Fibroblast of lung (primary cell): ENCODE measurements at regions not wholly inside any gene's neighbourhood (a gene's known extent, or its start where the extent isn't known, plus 50 kb on each side); places are given as distances from the start of the nearest gene placed in this dataset.

Experiments used
- DNase-seq, 2 donors: peaks; one replicate each; pipeline versions ENCODE4 v3.0.0 to v3.0.0-alpha.2; 2010; ENCODE audit warnings: low read depth in 2 of 2
- H2AFZ ChIP-seq: 2 replicates; pipeline ENCODE4 v1.5.1; 2012; ENCODE audit warnings: low read length, control low read depth, inconsistent platforms
- H3K27ac ChIP-seq: 2 replicates; pipeline ENCODE4 v1.5.1; 2011; ENCODE audit warnings: low read length, control low read depth; ENCODE audit not compliant: insufficient read depth
- H3K27me3 ChIP-seq: 2 replicates; pipeline ENCODE4 v1.5.1; 2011; ENCODE audit warnings: mild to moderate bottlenecking, low read length; ENCODE audit not compliant: control insufficient read depth, insufficient read depth
- H3K36me3 ChIP-seq: 2 replicates; pipeline ENCODE4 v1.5.1; 2011; ENCODE audit warnings: low read length; ENCODE audit not compliant: control insufficient read depth, insufficient read depth
- H3K4me1 ChIP-seq: 2 replicates; pipeline ENCODE4 v1.5.1; 2011; ENCODE audit warnings: low read length; ENCODE audit not compliant: control insufficient read depth, insufficient read depth; ENCODE audit errors: extremely low read depth
- H3K4me2 ChIP-seq: 2 replicates; pipeline ENCODE4 v1.5.1; 2011; ENCODE audit warnings: low read length, control low read depth; ENCODE audit not compliant: insufficient read depth; ENCODE audit errors: extremely low read depth
- H3K4me3 ChIP-seq, 4 experiments: fragments of 200-600 bp in 1 of 4; sonication (generic) in 1 of 4; replicated peaks in 1 of 4; 2 replicates each; pipeline ENCODE4 v1.5.1; 2011 to 2016; ENCODE audit warnings: low read length in 4 of 4, low read depth in 3 of 4, mild to moderate bottlenecking in 3 of 4, control low read depth in 2 of 4, inconsistent platforms in 1 of 4, mixed read lengths in 1 of 4; ENCODE audit not compliant: insufficient read depth in 1 of 4; ENCODE audit errors: control extremely low read depth in 1 of 4
- H3K79me2 ChIP-seq: 2 replicates; pipeline ENCODE4 v1.5.1; 2012; ENCODE audit warnings: mild to moderate bottlenecking, low read length, inconsistent platforms; ENCODE audit not compliant: control insufficient read depth, insufficient read depth
- H3K9ac ChIP-seq: 2 replicates; pipeline ENCODE4 v1.5.1; 2011; ENCODE audit warnings: mild to moderate bottlenecking, low read length, control low read depth; ENCODE audit not compliant: insufficient read depth
- H3K9me3 ChIP-seq: 2 replicates; pipeline ENCODE4 v1.5.1; 2012; ENCODE audit warnings: low read depth, low read length; ENCODE audit not compliant: control insufficient read depth, insufficient read depth
- H4K20me1 ChIP-seq: 2 replicates; pipeline ENCODE4 v1.5.1; 2011; ENCODE audit warnings: low read length; ENCODE audit not compliant: control insufficient read depth, insufficient read depth; ENCODE audit errors: extremely low read depth
- EZH2 ChIP-seq: IDR thresholded peaks from 2 replicates; pipeline ENCODE4 v1.5.1; 2012; ENCODE audit warnings: low read length, control low read depth, mild to moderate bottlenecking; ENCODE audit errors: missing control alignments
- TF ChIP-seq, protein P1 (sequence below), 2 donors: IDR thresholded peaks in 1 of 2; conservative IDR thresholded peaks in 1 of 2; 1 replicate in 1 of 2; 2 replicates in 1 of 2; pipeline ENCODE4 v1.5.1; 2011 to 2012; ENCODE audit warnings: low read length in 2 of 2, control low read depth in 1 of 2, inconsistent platforms in 1 of 2, low read depth in 1 of 2, mild to moderate bottlenecking in 1 of 2

DNA sequence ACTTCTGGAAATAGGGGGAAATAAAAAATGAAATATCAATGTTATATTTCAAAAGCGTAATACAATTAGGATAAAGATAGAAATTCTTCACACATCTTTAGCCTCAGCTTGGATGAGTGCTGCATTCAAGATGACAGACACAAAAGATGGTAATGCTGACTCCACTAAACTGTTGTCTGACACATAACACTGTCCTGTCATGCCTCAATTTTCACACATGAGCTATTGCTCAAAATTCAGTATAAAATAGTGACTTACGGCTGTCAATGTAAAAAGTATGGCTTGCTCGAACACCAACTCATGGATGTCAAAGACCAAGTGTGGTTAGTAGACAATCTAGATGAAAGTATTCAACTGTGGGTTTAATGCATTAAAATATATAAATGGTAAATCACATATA, 94.5 kb downstream of the KLF12 start:
- Histone ChIP-seq H3K9me3 (no peaks in the 10 kb centered on the region), H3K4me1 (no peaks in the 10 kb centered on the region), H3K36me3 (no peaks in the 10 kb centered on the region), H3K27me3 (no peaks in the 10 kb centered on the region), H3K27ac (no peak overlapping the region), H3K4me3 (no peak overlapping the region), H3K4me2 (no peak overlapping the region), H4K20me1 (no peaks in the 10 kb centered on the region), H3K9ac (no peak overlapping the region), H2AFZ (no peak overlapping the region), H3K79me2 (peaks cover 6% of the 10 kb centered on the region)
- no peak for DNase-seq
- TF ChIP-seq EZH2: no peak
- TF ChIP-seq, protein P1, sequence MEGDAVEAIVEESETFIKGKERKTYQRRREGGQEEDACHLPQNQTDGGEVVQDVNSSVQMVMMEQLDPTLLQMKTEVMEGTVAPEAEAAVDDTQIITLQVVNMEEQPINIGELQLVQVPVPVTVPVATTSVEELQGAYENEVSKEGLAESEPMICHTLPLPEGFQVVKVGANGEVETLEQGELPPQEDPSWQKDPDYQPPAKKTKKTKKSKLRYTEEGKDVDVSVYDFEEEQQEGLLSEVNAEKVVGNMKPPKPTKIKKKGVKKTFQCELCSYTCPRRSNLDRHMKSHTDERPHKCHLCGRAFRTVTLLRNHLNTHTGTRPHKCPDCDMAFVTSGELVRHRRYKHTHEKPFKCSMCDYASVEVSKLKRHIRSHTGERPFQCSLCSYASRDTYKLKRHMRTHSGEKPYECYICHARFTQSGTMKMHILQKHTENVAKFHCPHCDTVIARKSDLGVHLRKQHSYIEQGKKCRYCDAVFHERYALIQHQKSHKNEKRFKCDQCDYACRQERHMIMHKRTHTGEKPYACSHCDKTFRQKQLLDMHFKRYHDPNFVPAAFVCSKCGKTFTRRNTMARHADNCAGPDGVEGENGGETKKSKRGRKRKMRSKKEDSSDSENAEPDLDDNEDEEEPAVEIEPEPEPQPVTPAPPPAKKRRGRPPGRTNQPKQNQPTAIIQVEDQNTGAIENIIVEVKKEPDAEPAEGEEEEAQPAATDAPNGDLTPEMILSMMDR (conservative IDR thresholded peaks at IDR 0.05 in 1 of 2, IDR thresholded peaks at IDR 0.05 in 1 of 2; ENCODE audit: low read depth in 1 of 2, low read length in 2 of 2): no peak

DNA sequence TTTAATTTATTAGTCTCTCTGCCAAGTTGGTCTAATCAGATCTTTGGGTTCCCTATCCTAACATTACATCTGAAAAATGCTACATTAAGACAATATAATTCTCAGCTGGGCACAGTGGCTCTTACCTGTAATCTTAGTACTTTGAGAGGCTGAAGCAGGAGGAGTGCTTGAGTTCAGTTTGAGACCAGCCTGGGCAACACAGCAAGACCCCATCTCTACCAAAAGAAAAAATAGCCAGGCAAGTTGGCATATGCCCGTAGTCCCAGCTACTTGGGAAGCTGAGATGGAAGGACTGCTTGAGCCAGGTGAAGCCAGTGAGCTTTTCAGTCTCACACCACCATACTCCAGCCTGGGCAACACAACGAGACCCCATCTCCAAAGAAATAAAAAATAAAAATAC, 95.0 kb downstream of the KLF12 start:
- Histone ChIP-seq H3K36me3 (no peaks in the 10 kb centered on the region), H2AFZ (no peak overlapping the region), H3K4me1 (no peaks in the 10 kb centered on the region), H3K27ac (no peak overlapping the region), H4K20me1 (no peaks in the 10 kb centered on the region), H3K4me3 (no peak overlapping the region), H3K9ac (no peak overlapping the region), H3K79me2 (peaks cover 6% of the 10 kb centered on the region), H3K27me3 (no peaks in the 10 kb centered on the region), H3K4me2 (no peak overlapping the region), H3K9me3 (no peaks in the 10 kb centered on the region)
- TF ChIP-seq, protein P1 (conservative IDR thresholded peaks at IDR 0.05 in 1 of 2, IDR thresholded peaks at IDR 0.05 in 1 of 2; ENCODE audit: low read depth in 1 of 2, low read length in 2 of 2): no peak
- TF ChIP-seq EZH2: no peak
- no peak for DNase-seq

DNA sequence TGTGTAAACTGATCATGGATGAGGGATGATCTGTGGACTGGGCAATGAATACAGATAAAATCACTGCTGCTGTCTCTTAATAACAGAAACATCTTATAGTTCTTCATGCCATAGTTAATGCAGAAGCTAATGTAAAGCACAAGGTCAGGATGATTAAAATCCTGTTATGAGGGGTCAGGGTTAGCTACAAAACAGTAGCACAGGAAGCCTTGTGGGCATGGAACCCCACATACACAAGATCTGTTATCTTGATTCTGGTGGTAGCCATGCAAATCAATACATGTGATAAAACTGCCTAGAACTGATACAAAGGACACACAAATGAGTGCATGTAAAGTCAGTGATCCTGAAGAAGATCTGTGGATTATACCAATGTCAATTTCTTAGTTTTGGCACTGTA, 96.4 kb downstream of the KLF12 start:
- Histone ChIP-seq H4K20me1 (no peaks in the 10 kb centered on the region), H3K27ac (no peak overlapping the region)
- TF ChIP-seq, protein P1 (conservative IDR thresholded peaks at IDR 0.05 in 1 of 2, IDR thresholded peaks at IDR 0.05 in 1 of 2; ENCODE audit: low read depth in 1 of 2, low read length in 2 of 2): no peak
- TF ChIP-seq EZH2: no peak

More for the DNA sequence above, 96.4 kb downstream of the KLF12 start:
- Histone ChIP-seq H3K9me3 (no peaks in the 10 kb centered on the region), H3K4me1 (no peaks in the 10 kb centered on the region), H3K9ac (no peak overlapping the region), H3K4me2 (no peak overlapping the region), H3K4me3 (no peak overlapping the region), H2AFZ (no peak overlapping the region), H3K79me2 (peaks cover 6% of the 10 kb centered on the region), H3K36me3 (no peaks in the 10 kb centered on the region), H3K27me3 (no peaks in the 10 kb centered on the region)
- DNase-seq: no peak
